D721Med (cell line): ENCODE measurements at regions not wholly inside any gene's neighbourhood (a gene's known extent, or its start where the extent isn't known, plus 50 kb on each side); places are given as distances from the start of the nearest gene placed in this dataset.

Experiments used
- DNase-seq: peaks from one replicate; pipeline ENCODE4 v3.0.0; 2011; ENCODE audit warnings: low spot score; ENCODE audit not compliant: insufficient read length
- FAIRE-seq: peaks from 2 replicates; lab custom pipeline; 2011; peaks lifted over from hg19 to GRCh38; lab: Jason Lieb, UNC
- CTCF ChIP-seq: IDR thresholded peaks from 2 replicates; pipeline ENCODE4 v1.5.1; 2012; ENCODE audit warnings: mild to moderate bottlenecking, control low read depth; ENCODE audit not compliant: insufficient read depth; ENCODE audit errors: missing control alignments

- DNase-seq (no peak), FAIRE-seq (no peak)
- TF ChIP-seq CTCF = no peak
Measured at GRCh38 chr2:215743066-215743465, 270.3 kb downstream of the MREG start.

- DNase-seq (no peak), FAIRE-seq (no peak)
- TF ChIP-seq CTCF = no peak
Measured at GRCh38 chr2:215742021-215742420, 271.3 kb downstream of the MREG start.

GRCh38 chr2:215740071-215740470, 273.3 kb downstream of the MREG start:
- no peak for DNase-seq
- TF ChIP-seq CTCF = no peak
- FAIRE-seq = no peak

GRCh38 chr2:215738351-215738750, 275.0 kb downstream of the MREG start:
- FAIRE-seq (no peak), DNase-seq (no peak)
- TF ChIP-seq CTCF = no peak

GRCh38 chr2:215737477-215737876, 275.9 kb downstream of the MREG start:
- FAIRE-seq (no peak), DNase-seq (no peak)
- no peak for TF ChIP-seq CTCF

- FAIRE-seq (no peak), DNase-seq (no peak)
- no peak for TF ChIP-seq CTCF
Measured at GRCh38 chr2:215736653-215737290, 276.6 kb downstream of the MREG start.

GRCh38 chr2:215731108-215731658, 282.2 kb downstream of the MREG start:
- no peak for TF ChIP-seq CTCF
- FAIRE-seq (no peak), DNase-seq (no peak)
